ENCODE measurements at regions not wholly inside any gene's neighbourhood (a gene's known extent, or its start where the extent isn't known, plus 50 kb on each side); places are given as distances from the start of the nearest gene placed in this dataset.

GRCh38 chr2:407630-408029 lies 119.7 kb upstream of the ALKAL2 start:
- no peak for TF ChIP-seq CTCF (IDR thresholded peaks at IDR 0.05 in 8 of 11, conservative IDR thresholded peaks at IDR 0.05 in 3 of 11)
- TF ChIP-seq POLR2A (IDR thresholded peaks at IDR 0.05): no peak
- no peak for TF ChIP-seq POLR2AphosphoS5 (IDR thresholded peaks at IDR 0.05)

Measured in spleen (tissue), 7 donors.